ENCODE measurements at regions not wholly inside any gene's neighbourhood (a gene's known extent, or its start where the extent isn't known, plus 50 kb on each side); places are given as distances from the start of the nearest gene placed in this dataset.

DNA sequence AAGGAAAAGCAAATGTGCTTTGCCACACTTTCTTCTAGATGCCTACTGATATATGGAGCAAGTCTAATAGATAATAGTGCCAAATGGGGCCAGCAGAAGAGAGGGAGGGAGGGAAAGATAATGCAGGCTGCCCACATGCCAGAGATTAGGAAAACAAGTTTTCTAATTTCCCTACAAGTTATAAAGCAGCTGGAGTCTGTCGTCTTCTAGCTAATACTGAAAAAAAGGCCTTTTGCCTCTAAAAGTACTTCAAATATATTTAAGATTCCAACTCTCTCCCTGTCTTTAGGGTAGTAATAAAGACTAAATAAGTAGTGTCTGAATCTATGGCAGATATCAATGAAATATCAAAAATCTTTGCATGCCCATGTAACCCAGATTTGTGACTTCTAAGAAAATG, 632.0 kb upstream of the MIR17HG start:
- TF ChIP-seq CTCF (IDR thresholded peaks at IDR 0.05) (no peak), POLR2A (IDR thresholded peaks at IDR 0.05) (no peak)

Measured in thyroid gland (tissue), 4 donors.